ENCODE measurements at regions not wholly inside any gene's neighbourhood (a gene's known extent, or its start where the extent isn't known, plus 50 kb on each side); places are given as distances from the start of the nearest gene placed in this dataset.
A peak's percentile ranks its signal among the peaks of the same experiment; 100 is the strongest.
"Not testable (repeated sequence)": the region's sequence is repeated elsewhere in the genome, so short reads cannot be mapped to it uniquely, and the experiment has no call there.

GRCh38 chr3:194945508-194945907 lies 259.8 kb downstream of the FAM43A start:
- Histone ChIP-seq H3K27ac (no peak overlapping the region), H3K9me3 (no peaks in the 10 kb centered on the region), H3K36me3 (no peaks in the 10 kb centered on the region), H3K27me3 (no peaks in the 10 kb centered on the region), H3K4me3 (no peak overlapping the region), H3K4me1 (no peaks in the 10 kb centered on the region)
- TF ChIP-seq POLR2AphosphoS5 (IDR thresholded peaks at IDR 0.05) = no peak
- DNase-seq (ENCODE audit: low spot score in 2 of 2) = no peak
- intact Hi-C loops (cut with DNase I; ENCODE audit: low total_unique reads) = no loop called here

GRCh38 chr3:194946091-194946490 lies 260.4 kb downstream of the FAM43A start:
- TF ChIP-seq POLR2A (IDR thresholded peaks at IDR 0.05) = no peak
- H3K4me1 ChIP-seq = no peaks in the 10 kb centered on the region
- H3K36me3 ChIP-seq = no peaks in the 10 kb centered on the region
- no peak overlapping the region for H3K4me3 ChIP-seq
- no peak overlapping the region for H3K27ac ChIP-seq
- H3K27me3 ChIP-seq = no peaks in the 10 kb centered on the region
- H3K9me3 ChIP-seq = no peaks in the 10 kb centered on the region
- DNase-seq (ENCODE audit: low spot score in 2 of 2) = no peak
- intact Hi-C loops (cut with DNase I; ENCODE audit: low total_unique reads) = no loop called here

GRCh38 chr3:194949592-194949991 lies 263.9 kb downstream of the FAM43A start:
- peaks cover 0 to 3% of the 10 kb centered on the region in 2 donors for H3K4me1 ChIP-seq
- TF ChIP-seq POLR2A (IDR thresholded peaks at IDR 0.05) (no peak), POLR2AphosphoS5 (IDR thresholded peaks at IDR 0.05) (no peak), CTCF (IDR thresholded peaks at IDR 0.05) (no peak)
- no peak for DNase-seq (ENCODE audit: low spot score in 2 of 2)
- no peaks in the 10 kb centered on the region for H3K27me3 ChIP-seq
- intact Hi-C loops (cut with DNase I; ENCODE audit: low total_unique reads) = no loop called here
- H3K36me3 ChIP-seq = no peaks in the 10 kb centered on the region
- H3K4me3 ChIP-seq = no peak overlapping the region
- no peaks in the 10 kb centered on the region for H3K9me3 ChIP-seq
- H3K27ac ChIP-seq = no peak overlapping the region

GRCh38 chr3:194950906-194951628 lies 265.4 kb downstream of the FAM43A start:
- intact Hi-C loops (cut with DNase I; ENCODE audit: low total_unique reads) = no loop called here
- no peak for DNase-seq (ENCODE audit: low spot score in 2 of 2)
- TF ChIP-seq CTCF (IDR thresholded peaks at IDR 0.05) = no peak
- TF ChIP-seq POLR2AphosphoS5 (IDR thresholded peaks at IDR 0.05) = no peak
- no peak for TF ChIP-seq POLR2A (IDR thresholded peaks at IDR 0.05)

GRCh38 chr3:194951629-194951920 lies 265.9 kb downstream of the FAM43A start:
- H3K4me1 ChIP-seq; H3K4me3 ChIP-seq; H3K36me3 ChIP-seq; H3K9me3 ChIP-seq; H3K27me3 ChIP-seq; intact Hi-C loops (cut with DNase I; ENCODE audit: low total_unique reads); DNase-seq (ENCODE audit: low spot score in 2 of 2); H3K27ac ChIP-seq: not testable (repeated sequence)

More at GRCh38 chr3:194950906-194951628, 265.4 kb downstream of the FAM43A start:
- no peaks in the 10 kb centered on the region for H3K27me3 ChIP-seq
- H3K9me3 ChIP-seq = no peaks in the 10 kb centered on the region
- no peaks in the 10 kb centered on the region for H3K36me3 ChIP-seq
- H3K27ac ChIP-seq = no peak overlapping the region
- H3K4me3 ChIP-seq = no peak overlapping the region
- peaks cover 0 to 3% of the 10 kb centered on the region in 2 donors for H3K4me1 ChIP-seq

- Histone ChIP-seq H3K27me3 (no peaks in the 10 kb centered on the region), H3K4me1 (peaks cover 0 to 3% of the 10 kb centered on the region in 2 donors), H3K27ac (no peak overlapping the region), H3K4me3 (peak overlapping the region in 1 of 3 donors; percentile 25), H3K9me3 (no peaks in the 10 kb centered on the region), H3K36me3 (no peaks in the 10 kb centered on the region)
- TF ChIP-seq POLR2AphosphoS5 (IDR thresholded peaks at IDR 0.05) = no peak
- no peak for TF ChIP-seq POLR2A (IDR thresholded peaks at IDR 0.05)
- no peak for TF ChIP-seq CTCF (IDR thresholded peaks at IDR 0.05)
- intact Hi-C loops (cut with DNase I; ENCODE audit: low total_unique reads) = no loop called here
- DNase-seq (ENCODE audit: low spot score in 2 of 2) = no peak
These were observed 266.4 kb downstream of the FAM43A start for GRCh38 chr3:194951931-194952582.
